ENCODE measurements at regions not wholly inside any gene's neighbourhood (a gene's known extent, or its start where the extent isn't known, plus 50 kb on each side); places are given as distances from the start of the nearest gene placed in this dataset.

DNA sequence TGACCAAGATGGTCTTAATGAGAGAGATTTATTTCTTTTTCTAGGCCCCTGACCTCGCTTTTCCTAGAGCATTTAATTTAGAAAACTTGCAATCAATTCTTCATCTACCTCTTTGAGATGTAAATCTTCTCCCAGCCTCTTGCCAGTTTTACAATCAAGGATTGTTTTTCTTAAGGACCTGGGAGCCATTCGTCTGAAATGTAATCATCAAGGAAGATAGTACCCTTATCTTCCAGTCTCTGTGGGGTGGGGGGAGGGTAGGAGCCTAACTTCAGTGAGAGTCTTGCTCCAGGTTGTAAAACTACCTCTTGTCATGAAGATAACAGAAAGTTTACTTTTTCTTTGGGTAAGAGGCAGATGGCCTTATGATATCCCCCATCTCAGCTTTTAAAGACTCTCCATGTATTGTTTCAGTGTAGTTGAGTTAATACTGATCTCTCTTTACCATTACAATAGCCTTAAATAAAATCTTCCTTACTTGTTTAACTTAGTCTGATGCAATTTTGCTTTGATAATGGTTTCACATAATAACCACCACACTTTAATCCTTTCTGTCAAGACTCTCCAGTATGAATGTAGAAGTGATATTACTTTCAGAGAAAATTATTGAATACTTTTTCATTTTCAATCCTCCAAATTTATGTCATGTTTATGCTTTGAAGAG, 110.2 kb upstream of the CPHXL start:
- no peak for DNase-seq (ENCODE audit: low read depth, low spot score)
- BruUV-seq (replicated peaks): no TSS peak
- no peaks in the 10 kb centered on the region for H3K9me3 ChIP-seq (replicated peaks; ENCODE audit: control insufficient read depth, insufficient read depth, low read length)
- ChIA-PET CTCF (interaction anchor here (0.6 kb wide), 1 partner anchor 393 kb away, joined by 3 read pairs; no protein-coding TSS in a partner anchor), POLR2A (no interaction called here)
- H3K27me3 ChIP-seq (ENCODE audit: control insufficient read depth in 2 of 2, insufficient read depth in 2 of 2, low read length in 2 of 2): no peaks in the 10 kb centered on the region
- TF ChIP-seq, protein P1, sequence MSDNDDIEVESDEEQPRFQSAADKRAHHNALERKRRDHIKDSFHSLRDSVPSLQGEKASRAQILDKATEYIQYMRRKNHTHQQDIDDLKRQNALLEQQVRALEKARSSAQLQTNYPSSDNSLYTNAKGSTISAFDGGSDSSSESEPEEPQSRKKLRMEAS (IDR thresholded peaks at IDR 0.05; ENCODE audit: insufficient read depth, insufficient read length): no peak
- TF ChIP-seq POLR2AphosphoS5 (IDR thresholded peaks at IDR 0.05; ENCODE audit: insufficient read depth, low read depth, low read length) (no peak), FOS (IDR thresholded peaks at IDR 0.05; ENCODE audit: borderline replicate concordance, insufficient read depth, low read length) (no peak), JUN (IDR thresholded peaks at IDR 0.05; ENCODE audit: borderline replicate concordance, insufficient read depth, insufficient read length, low read depth) (no peak), GATA2 (IDR thresholded peaks at IDR 0.05; ENCODE audit: insufficient read depth, insufficient read length, low read depth, low read length) (no peak), EZH2 (IDR thresholded peaks at IDR 0.05; ENCODE audit: borderline replicate concordance, low read depth, low read length, severe bottlenecking) (no peak), POLR2A (IDR thresholded peaks at IDR 0.05; ENCODE audit: low read depth, low read length) (no peak), MYC (IDR thresholded peaks at IDR 0.05; ENCODE audit: low read depth, low read length) (no peak), CTCF (IDR thresholded peaks at IDR 0.05; ENCODE audit: extremely low read depth in 1 of 2, insufficient read depth in 1 of 2, low read depth in 1 of 2, low read length in 2 of 2) (no peak)
- dilution Hi-C loops (cut with MboI; ENCODE audit: extremely low pct_ligation_motif_present, low sequenced_read_pairs) (no loop called here), intact Hi-C loops (cut with micrococcal nuclease) (no loop called here)
- H4K20me1 ChIP-seq (replicated peaks; ENCODE audit: control insufficient read depth, extremely low read depth, insufficient read depth, low read length): no peaks in the 10 kb centered on the region
- H3K9me1 ChIP-seq (replicated peaks; ENCODE audit: control insufficient read depth, extremely low read depth, insufficient read depth, low read length): no peaks in the 10 kb centered on the region
- H3K79me2 ChIP-seq (ENCODE audit: control insufficient read depth, insufficient read depth, low read length): no peaks in the 10 kb centered on the region
- H3K9ac ChIP-seq (replicated peaks; ENCODE audit: extremely low read depth, insufficient read depth, low read length): no peak overlapping the region
- H3K4me3 ChIP-seq (replicated peaks in 1 of 3; ENCODE audit: insufficient read depth in 1 of 3, low read depth in 1 of 3, low read length in 3 of 3): no peak overlapping the region
- H3K36me3 ChIP-seq (ENCODE audit: control insufficient read depth in 2 of 2, extremely low read depth in 1 of 2, insufficient read depth in 2 of 2, low read length in 2 of 2): no peaks in the 10 kb centered on the region
- H3K4me1 ChIP-seq (ENCODE audit: control insufficient read depth, extremely low read depth, insufficient read depth, low read length): no peaks in the 10 kb centered on the region
- no peak overlapping the region for H2AFZ ChIP-seq (ENCODE audit: low read depth, low read length)
- no peak for FAIRE-seq
- no peak overlapping the region for H3K4me2 ChIP-seq (ENCODE audit: insufficient read depth, low read length)
- H3K27ac ChIP-seq (ENCODE audit: insufficient read depth, low read depth, low read length): no peak overlapping the region

Data from endothelial cell of umbilical vein (primary cell).